Smooth muscle cell of the brain vasculature (primary cell): ENCODE measurements at regions not wholly inside any gene's neighbourhood (a gene's known extent, or its start where the extent isn't known, plus 50 kb on each side); places are given as distances from the start of the nearest gene placed in this dataset.
"Not testable (repeated sequence)": the region's sequence is repeated elsewhere in the genome, so short reads cannot be mapped to it uniquely, and the experiment has no call there.

ENCODE experiments used
- DNase-seq: peaks from one replicate; pipeline ENCODE4 v3.0.0-alpha.2; 2012; ENCODE audit warnings: low read depth, low spot score

- no peak for DNase-seq
Observed at GRCh38 chr13:84086847-84087162, 204.5 kb upstream of the SLITRK1 start.

- not testable (repeated sequence) for DNase-seq
Observed at GRCh38 chr13:84086098-84086846, 204.0 kb upstream of the SLITRK1 start.

- no peak for DNase-seq
Observed at GRCh38 chr13:84082462-84082861, 200.2 kb upstream of the SLITRK1 start.

GRCh38 chr13:84080748-84081530 lies 198.7 kb upstream of the SLITRK1 start:
- DNase-seq, result no peak

GRCh38 chr13:84077271-84077670 lies 195.0 kb upstream of the SLITRK1 start:
- no peak for DNase-seq

- DNase-seq, result no peak
Observed at GRCh38 chr13:84076280-84076679, 194.0 kb upstream of the SLITRK1 start.

- no peak for DNase-seq
Observed at GRCh38 chr13:84050536-84050935, 168.3 kb upstream of the SLITRK1 start.

- DNase-seq, result no peak
Observed at GRCh38 chr13:84049443-84050219, 167.4 kb upstream of the SLITRK1 start.

GRCh38 chr13:84044805-84045204 lies 162.5 kb upstream of the SLITRK1 start:
- no peak for DNase-seq

GRCh38 chr13:84038001-84038400 lies 155.7 kb upstream of the SLITRK1 start:
- DNase-seq, result no peak

- no peak for DNase-seq
Observed at GRCh38 chr13:84032116-84032515, 149.8 kb upstream of the SLITRK1 start.

- DNase-seq, result no peak
Observed at GRCh38 chr13:84031120-84031519, 148.8 kb upstream of the SLITRK1 start.

- DNase-seq, result no peak
Observed at GRCh38 chr13:84029396-84029795, 147.1 kb upstream of the SLITRK1 start.

- DNase-seq, result no peak
Observed at GRCh38 chr13:84025824-84026223, 143.6 kb upstream of the SLITRK1 start.

- DNase-seq, result no peak
Observed at GRCh38 chr13:83996415-83996814, 114.1 kb upstream of the SLITRK1 start.

- DNase-seq, result no peak
Observed at GRCh38 chr13:83995930-83996329, 113.7 kb upstream of the SLITRK1 start.

- DNase-seq, result no peak
Observed at GRCh38 chr13:83992566-83993358, 110.5 kb upstream of the SLITRK1 start.

- no peak for DNase-seq
Observed at GRCh38 chr13:83987394-83987793, 105.1 kb upstream of the SLITRK1 start.

GRCh38 chr13:83984793-83985192 lies 102.5 kb upstream of the SLITRK1 start:
- no peak for DNase-seq

- DNase-seq, result no peak
Observed at GRCh38 chr13:83980331-83980730, 98.1 kb upstream of the SLITRK1 start.

- DNase-seq, result no peak
Observed at GRCh38 chr13:83975655-83976165, 93.4 kb upstream of the SLITRK1 start.
